ENCODE measurements at regions not wholly inside any gene's neighbourhood (a gene's known extent, or its start where the extent isn't known, plus 50 kb on each side); places are given as distances from the start of the nearest gene placed in this dataset.

DNA sequence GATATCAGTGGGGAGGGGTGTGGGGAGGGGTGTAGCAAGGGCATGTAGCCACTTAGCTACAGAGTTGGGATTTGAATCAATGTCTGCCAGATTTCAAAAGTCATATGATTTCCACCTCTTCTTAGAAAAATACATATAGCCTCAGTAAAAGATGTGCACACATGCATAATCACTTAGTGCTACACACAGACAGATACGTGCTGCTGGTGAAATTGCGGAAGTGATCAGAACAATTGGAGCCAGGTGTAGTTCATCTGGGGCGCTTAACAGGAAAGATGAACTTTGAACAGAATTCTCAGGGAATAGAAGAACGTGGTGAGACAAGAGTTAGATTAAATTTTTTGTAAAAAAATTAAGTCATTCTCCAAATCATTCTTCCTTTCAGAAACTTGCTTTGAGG, 333.1 kb downstream of the KCNRG start:
- Mint-ChIP-seq H3K4me3 (no peak overlapping the region), H3K4me1 (peaks cover 18% of the 10 kb centered on the region), H3K9me3 (peaks cover 6% of the 10 kb centered on the region), H3K27me3 (ENCODE audit: low read depth, poor library complexity) (peaks cover 8% of the 10 kb centered on the region), H3K27ac (no peak overlapping the region), H3K36me3 (ENCODE audit: low read depth) (peaks cover 9% of the 10 kb centered on the region)
- TF ChIP-seq, protein P1, sequence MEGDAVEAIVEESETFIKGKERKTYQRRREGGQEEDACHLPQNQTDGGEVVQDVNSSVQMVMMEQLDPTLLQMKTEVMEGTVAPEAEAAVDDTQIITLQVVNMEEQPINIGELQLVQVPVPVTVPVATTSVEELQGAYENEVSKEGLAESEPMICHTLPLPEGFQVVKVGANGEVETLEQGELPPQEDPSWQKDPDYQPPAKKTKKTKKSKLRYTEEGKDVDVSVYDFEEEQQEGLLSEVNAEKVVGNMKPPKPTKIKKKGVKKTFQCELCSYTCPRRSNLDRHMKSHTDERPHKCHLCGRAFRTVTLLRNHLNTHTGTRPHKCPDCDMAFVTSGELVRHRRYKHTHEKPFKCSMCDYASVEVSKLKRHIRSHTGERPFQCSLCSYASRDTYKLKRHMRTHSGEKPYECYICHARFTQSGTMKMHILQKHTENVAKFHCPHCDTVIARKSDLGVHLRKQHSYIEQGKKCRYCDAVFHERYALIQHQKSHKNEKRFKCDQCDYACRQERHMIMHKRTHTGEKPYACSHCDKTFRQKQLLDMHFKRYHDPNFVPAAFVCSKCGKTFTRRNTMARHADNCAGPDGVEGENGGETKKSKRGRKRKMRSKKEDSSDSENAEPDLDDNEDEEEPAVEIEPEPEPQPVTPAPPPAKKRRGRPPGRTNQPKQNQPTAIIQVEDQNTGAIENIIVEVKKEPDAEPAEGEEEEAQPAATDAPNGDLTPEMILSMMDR (IDR thresholded peaks at IDR 0.05) = no peak
- no peak for DNase-seq

DNA sequence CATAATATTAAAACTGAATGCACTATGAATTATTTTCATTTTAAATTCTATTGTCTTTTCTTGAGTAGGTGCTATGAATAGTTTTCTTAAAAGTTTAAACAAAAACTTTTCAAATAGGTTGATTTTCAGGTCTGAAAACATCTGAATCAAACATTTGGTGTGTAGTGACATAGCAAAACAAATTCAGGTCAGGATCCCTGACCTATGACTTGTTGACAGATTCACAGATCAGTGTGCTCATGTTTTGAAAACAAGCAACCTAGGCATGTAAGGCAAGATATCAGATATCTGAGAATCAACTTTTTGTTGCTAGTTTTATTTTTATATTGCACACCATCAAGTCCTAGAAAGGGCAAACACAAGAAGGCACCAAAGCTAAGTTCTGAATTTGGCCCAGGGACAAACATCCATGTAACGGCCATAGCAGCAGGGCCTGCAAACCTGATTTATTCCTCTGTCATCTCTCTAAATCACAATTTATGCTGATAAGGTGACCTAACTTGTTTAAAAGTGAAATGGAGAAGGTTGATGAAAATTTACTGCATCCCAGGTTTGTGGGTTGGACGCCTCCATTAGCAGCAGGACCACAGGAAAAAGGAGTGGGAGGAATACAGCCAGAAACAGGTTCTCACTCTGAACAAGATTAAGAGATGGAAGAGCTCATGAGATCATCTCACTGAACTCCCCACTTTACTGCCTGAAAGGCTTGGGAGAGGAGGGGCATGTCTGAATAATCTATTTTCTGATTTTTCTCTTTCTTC, 337.7 kb downstream of the KCNRG start:
- no peak overlapping the region for H3K4me3 Mint-ChIP-seq

DNA sequence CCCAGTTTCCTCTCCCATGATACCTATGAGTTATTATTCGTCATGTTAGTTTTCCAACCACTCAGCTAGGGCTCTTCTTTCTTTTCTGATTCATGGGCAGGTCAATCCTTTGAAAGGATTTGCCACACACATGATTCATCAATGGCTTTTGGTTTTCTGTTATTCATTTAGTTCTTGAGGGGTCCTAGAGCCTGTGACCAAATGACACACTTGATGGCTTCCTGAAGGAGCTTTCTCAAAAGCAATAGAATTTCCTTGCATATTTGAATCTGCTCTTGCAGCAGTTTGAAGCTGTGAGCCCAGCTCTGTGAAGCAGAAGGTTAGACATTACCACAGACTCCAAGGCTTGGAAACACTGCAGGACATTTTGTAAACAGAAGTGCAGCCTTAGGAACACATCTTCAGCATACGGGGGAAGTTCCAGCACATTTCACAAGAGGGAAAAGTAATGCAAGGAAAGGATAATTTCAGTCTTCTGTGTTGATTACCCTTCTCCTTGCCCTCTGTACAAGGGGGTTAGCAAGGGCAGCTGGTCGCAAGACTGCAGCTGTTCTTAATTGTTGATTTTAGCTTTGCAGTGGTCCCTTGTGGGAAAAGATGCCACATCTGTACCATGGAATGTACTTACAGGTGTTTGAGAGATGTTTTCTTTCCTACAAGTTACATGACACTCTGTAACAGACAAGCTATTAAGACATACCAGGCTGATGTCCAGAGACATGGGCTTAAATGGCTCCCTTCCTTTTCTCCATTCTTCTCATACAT, 338.6 kb downstream of the KCNRG start:
- H3K36me3 Mint-ChIP-seq (ENCODE audit: low read depth) = peaks cover 3% of the 10 kb centered on the region
- no peaks in the 10 kb centered on the region for H3K9me3 Mint-ChIP-seq
- TF ChIP-seq, protein P1 (IDR thresholded peaks at IDR 0.05) = no peak
- H3K4me1 Mint-ChIP-seq = peaks cover 70% of the 10 kb centered on the region
- no peak for DNase-seq
- H3K27ac Mint-ChIP-seq = peak overlapping the region; percentile 90
- no peaks in the 10 kb centered on the region for H3K27me3 Mint-ChIP-seq (ENCODE audit: low read depth, poor library complexity)
- H3K4me3 Mint-ChIP-seq = peak overlapping the region; percentile 32

More for the DNA sequence above, 337.7 kb downstream of the KCNRG start:
- peaks cover 3% of the 10 kb centered on the region for H3K27me3 Mint-ChIP-seq (ENCODE audit: low read depth, poor library complexity)
- no peak for DNase-seq
- TF ChIP-seq, protein P1 (IDR thresholded peaks at IDR 0.05) = no peak
- peaks cover 2% of the 10 kb centered on the region for H3K9me3 Mint-ChIP-seq
- peaks cover 60% of the 10 kb centered on the region for H3K4me1 Mint-ChIP-seq
- peaks cover 3% of the 10 kb centered on the region for H3K36me3 Mint-ChIP-seq (ENCODE audit: low read depth)
- H3K27ac Mint-ChIP-seq = peak overlapping the region; percentile 90

DNA sequence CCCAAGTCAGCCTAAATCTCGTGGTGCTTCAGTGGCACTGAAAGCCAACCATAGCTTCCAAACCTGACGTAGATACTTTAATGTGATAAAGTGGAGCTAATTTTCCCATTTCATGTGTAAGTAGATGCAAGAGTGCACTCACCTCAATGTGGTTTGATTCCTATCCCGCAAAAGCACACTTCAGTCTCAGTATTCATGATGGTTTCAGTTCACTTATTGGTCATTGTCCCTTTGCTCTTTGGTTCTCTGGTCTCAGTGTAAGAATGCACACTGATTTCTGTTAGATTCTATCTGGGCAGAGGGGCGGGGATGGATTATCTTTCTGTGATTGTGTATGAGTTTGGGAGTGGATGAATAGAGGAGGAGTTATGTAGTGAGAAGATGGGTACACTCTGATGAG, 340.6 kb downstream of the KCNRG start:
- TF ChIP-seq, protein P1 (IDR thresholded peaks at IDR 0.05) = no peak
- Mint-ChIP-seq H3K9me3 (no peaks in the 10 kb centered on the region), H3K27ac (peak overlapping the region; percentile 40), H3K4me1 (peaks cover 83% of the 10 kb centered on the region), H3K27me3 (ENCODE audit: low read depth, poor library complexity) (no peaks in the 10 kb centered on the region), H3K36me3 (ENCODE audit: low read depth) (peaks cover under 1% of the 10 kb centered on the region), H3K4me3 (no peak overlapping the region)
- no peak for DNase-seq

DNA sequence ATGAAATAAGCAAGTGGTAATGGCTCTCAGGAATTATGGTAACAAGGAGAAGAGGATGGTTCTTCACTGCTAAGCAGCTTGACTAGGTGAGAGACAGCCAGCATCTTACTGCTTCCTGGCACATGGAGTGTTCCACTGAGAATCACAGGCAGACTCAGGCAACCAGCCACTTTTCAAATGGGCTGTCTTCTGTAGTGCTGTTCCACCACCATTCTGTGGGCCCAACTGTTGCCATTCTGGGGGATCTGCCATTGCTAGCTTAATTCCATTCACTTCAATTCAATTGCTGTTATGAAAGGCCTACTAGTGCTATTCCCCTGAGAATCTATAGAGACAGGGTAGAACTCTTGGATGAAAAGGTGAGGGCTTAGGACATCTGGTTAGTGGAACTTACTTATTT, 341.9 kb downstream of the KCNRG start:
- no peak for DNase-seq
- TF ChIP-seq, protein P1 (IDR thresholded peaks at IDR 0.05) = no peak
- Mint-ChIP-seq H3K4me1 (peaks cover 87% of the 10 kb centered on the region), H3K9me3 (no peaks in the 10 kb centered on the region), H3K36me3 (ENCODE audit: low read depth) (no peaks in the 10 kb centered on the region), H3K4me3 (no peak overlapping the region), H3K27ac (peak overlapping the region; percentile 62), H3K27me3 (ENCODE audit: low read depth, poor library complexity) (no peaks in the 10 kb centered on the region)

Data from nephron progenitor cell (in vitro differentiated cells).